Esophagus squamous epithelium (tissue), 4 donors: ENCODE measurements at regions not wholly inside any gene's neighbourhood (a gene's known extent, or its start where the extent isn't known, plus 50 kb on each side); places are given as distances from the start of the nearest gene placed in this dataset.

Source experiments
- POLR2A ChIP-seq, 4 donors: fragments of 450-650 bp; IDR thresholded peaks; one replicate each; pipeline ENCODE4 v1.6.1; 2017; ENCODE audit warnings: antibody characterized with exemption in 4 of 4, mild to moderate bottlenecking in 4 of 4, moderate library complexity in 3 of 4
- TF ChIP-seq, protein P1 (sequence below), 6 experiments: fragments of 450-650 bp in 4 of 6; fragments of 200-600 bp in 2 of 6; sonication (generic) in 2 of 6; IDR thresholded peaks; one replicate each; pipeline ENCODE4 v1.5.1; 2016 to 2019; ENCODE audit warnings: antibody characterized with exemption in 6 of 6, mild to moderate bottlenecking in 4 of 6, moderate library complexity in 4 of 6

DNA sequence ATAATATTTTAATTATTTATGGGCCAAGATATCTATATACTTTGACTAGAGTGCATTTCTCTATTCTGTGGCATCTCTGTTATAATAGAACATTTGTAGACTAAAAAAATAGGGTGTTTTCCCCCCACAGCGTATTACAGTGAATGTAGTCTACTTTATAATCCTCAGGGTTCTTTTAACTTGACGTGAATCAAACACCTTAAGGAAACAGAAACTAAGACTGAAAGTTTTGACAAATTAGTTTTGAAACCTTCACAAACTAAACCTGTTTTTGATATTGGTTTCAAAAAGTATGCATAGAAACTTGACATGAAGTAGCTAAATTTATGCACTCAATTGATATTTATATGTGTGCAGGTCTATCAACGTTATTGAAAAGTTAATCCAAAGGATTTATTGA, 1963.1 kb upstream of the TENM3 start:
- TF ChIP-seq, protein P1, sequence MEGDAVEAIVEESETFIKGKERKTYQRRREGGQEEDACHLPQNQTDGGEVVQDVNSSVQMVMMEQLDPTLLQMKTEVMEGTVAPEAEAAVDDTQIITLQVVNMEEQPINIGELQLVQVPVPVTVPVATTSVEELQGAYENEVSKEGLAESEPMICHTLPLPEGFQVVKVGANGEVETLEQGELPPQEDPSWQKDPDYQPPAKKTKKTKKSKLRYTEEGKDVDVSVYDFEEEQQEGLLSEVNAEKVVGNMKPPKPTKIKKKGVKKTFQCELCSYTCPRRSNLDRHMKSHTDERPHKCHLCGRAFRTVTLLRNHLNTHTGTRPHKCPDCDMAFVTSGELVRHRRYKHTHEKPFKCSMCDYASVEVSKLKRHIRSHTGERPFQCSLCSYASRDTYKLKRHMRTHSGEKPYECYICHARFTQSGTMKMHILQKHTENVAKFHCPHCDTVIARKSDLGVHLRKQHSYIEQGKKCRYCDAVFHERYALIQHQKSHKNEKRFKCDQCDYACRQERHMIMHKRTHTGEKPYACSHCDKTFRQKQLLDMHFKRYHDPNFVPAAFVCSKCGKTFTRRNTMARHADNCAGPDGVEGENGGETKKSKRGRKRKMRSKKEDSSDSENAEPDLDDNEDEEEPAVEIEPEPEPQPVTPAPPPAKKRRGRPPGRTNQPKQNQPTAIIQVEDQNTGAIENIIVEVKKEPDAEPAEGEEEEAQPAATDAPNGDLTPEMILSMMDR (IDR thresholded peaks at IDR 0.05), result no peak
- TF ChIP-seq POLR2A (IDR thresholded peaks at IDR 0.05), result no peak
